ENCODE measurements at regions not wholly inside any gene's neighbourhood (a gene's known extent, or its start where the extent isn't known, plus 50 kb on each side); places are given as distances from the start of the nearest gene placed in this dataset.

GRCh38 chr6:21816231-21816630, 222.7 kb downstream of the SOX4 start:
- no peak for DNase-seq (ENCODE audit: low read depth)

- DNase-seq (ENCODE audit: low read depth), result no peak
These were observed 226.9 kb downstream of the SOX4 start for GRCh38 chr6:21820442-21820841.

GRCh38 chr6:21823371-21823770, 229.8 kb downstream of the SOX4 start:
- DNase-seq (ENCODE audit: low read depth), result no peak

- DNase-seq (ENCODE audit: low read depth), result no peak
These were observed 231.1 kb downstream of the SOX4 start for GRCh38 chr6:21824431-21825177.

GRCh38 chr6:21826023-21826422, 232.5 kb downstream of the SOX4 start:
- no peak for DNase-seq (ENCODE audit: low read depth)

GRCh38 chr6:21826904-21827303, 233.4 kb downstream of the SOX4 start:
- no peak for DNase-seq (ENCODE audit: low read depth)

GRCh38 chr6:21827425-21828202, 234.1 kb downstream of the SOX4 start:
- DNase-seq (ENCODE audit: low read depth), result no peak

- no peak for DNase-seq (ENCODE audit: low read depth)
These were observed 235.2 kb downstream of the SOX4 start for GRCh38 chr6:21828704-21829103.

GRCh38 chr6:21829126-21829525, 235.6 kb downstream of the SOX4 start:
- DNase-seq (ENCODE audit: low read depth), result no peak

GRCh38 chr6:21831521-21832291, 238.2 kb downstream of the SOX4 start:
- no peak for DNase-seq (ENCODE audit: low read depth)

- no peak for DNase-seq (ENCODE audit: low read depth)
These were observed 242.7 kb downstream of the SOX4 start for GRCh38 chr6:21836277-21836676.

GRCh38 chr6:21836772-21837425, 243.3 kb downstream of the SOX4 start:
- no peak for DNase-seq (ENCODE audit: low read depth)

GRCh38 chr6:21840428-21840827, 246.9 kb downstream of the SOX4 start:
- no peak for DNase-seq (ENCODE audit: low read depth)

GRCh38 chr6:21842875-21843645, 249.5 kb downstream of the SOX4 start:
- no peak for DNase-seq (ENCODE audit: low read depth)

- no peak for DNase-seq (ENCODE audit: low read depth)
These were observed 250.8 kb downstream of the SOX4 start for GRCh38 chr6:21844120-21844917.

GRCh38 chr6:21845018-21845417, 251.5 kb downstream of the SOX4 start:
- DNase-seq (ENCODE audit: low read depth), result no peak

GRCh38 chr6:21845439-21846140, 252.0 kb downstream of the SOX4 start:
- no peak for DNase-seq (ENCODE audit: low read depth)

GRCh38 chr6:21846541-21847451, 253.2 kb downstream of the SOX4 start:
- no peak for DNase-seq (ENCODE audit: low read depth)

All from stimulated activated CD8-positive, alpha-beta memory T cell treated with anti-CD3 and anti-CD28 coated beads, Interleukin-12 subunit alpha, Interleukin-12 subunit beta, amount 100 ng/mL, for 4 hours (primary cell).